Smooth muscle cell (in vitro differentiated cells): ENCODE measurements at regions not wholly inside any gene's neighbourhood (a gene's known extent, or its start where the extent isn't known, plus 50 kb on each side); places are given as distances from the start of the nearest gene placed in this dataset.
"Not testable (repeated sequence)": the region's sequence is repeated elsewhere in the genome, so short reads cannot be mapped to it uniquely, and the experiment has no call there.

ENCODE experiments used
- DNase-seq: peaks from one replicate; lab custom pipeline; 2025; ENCODE audit not compliant: unreplicated experiment; lab: John Stamatoyannopoulos, UW
- H2AFZ ChIP-seq: fragments of 200-600 bp; sonication (generic); 2 replicates; pipeline ENCODE4 v1.6.0; 2016; ENCODE audit warnings: antibody characterized with exemption, low read depth, mild to moderate bottlenecking
- H3F3A ChIP-seq: fragments of 200-600 bp; sonication (generic); 2 replicates; pipeline ENCODE4 v1.6.0; 2017; ENCODE audit warnings: antibody characterized with exemption, low read depth
- H3K27ac ChIP-seq: fragments of 200-600 bp; sonication (generic); 2 replicates; pipeline ENCODE4 v1.5.1; 2016; ENCODE audit warnings: low read depth, mild to moderate bottlenecking
- H3K27me3 ChIP-seq: fragments of 200-600 bp; sonication (generic); 2 replicates; pipeline ENCODE4 v1.6.1; 2016; ENCODE audit warnings: low read depth, mild to moderate bottlenecking
- H3K36me3 ChIP-seq: fragments of 200-600 bp; sonication (generic); 2 replicates; pipeline ENCODE4 v1.5.1; 2016; ENCODE audit warnings: low read depth
- H3K4me1 ChIP-seq: fragments of 200-600 bp; sonication (generic); 2 replicates; pipeline ENCODE4 v1.5.1; 2016; ENCODE audit warnings: low read depth
- H3K4me2 ChIP-seq: fragments of 200-600 bp; sonication (generic); 2 replicates; pipeline ENCODE4 v1.6.0; 2016; ENCODE audit warnings: mild to moderate bottlenecking
- H3K4me3 ChIP-seq: fragments of 200-600 bp; sonication (generic); 2 replicates; pipeline ENCODE4 v1.5.1; 2016; ENCODE audit warnings: mild to moderate bottlenecking
- H3K79me2 ChIP-seq: fragments of 200-600 bp; sonication (generic); 2 replicates; pipeline ENCODE4 v1.6.0; 2016; ENCODE audit warnings: low read depth, mild to moderate bottlenecking
- H3K9ac ChIP-seq: fragments of 200-600 bp; sonication (generic); 2 replicates; pipeline ENCODE4 v1.6.0; 2016; ENCODE audit warnings: low read depth
- H3K9me3 ChIP-seq: fragments of 200-600 bp; sonication (generic); replicated peaks from 2 replicates; pipeline ENCODE4 v1.5.1; 2016; ENCODE audit warnings: low read depth
- H4K20me1 ChIP-seq: fragments of 200-600 bp; sonication (generic); 2 replicates; pipeline ENCODE4 v1.6.0; 2016; ENCODE audit warnings: low read depth
- WGBS: methylation state at CpG from one replicate; pipeline ENCODE4 v1.1.7; 2016; ENCODE audit warnings: low lambda C conversion rate; 5-methylcytosine and 5-hydroxymethylcytosine counted together
- TF ChIP-seq, protein P1 (sequence below): fragments of 200-600 bp; sonication (generic); IDR thresholded peaks from 2 replicates; pipeline ENCODE4 v1.5.1; 2017; ENCODE audit warnings: borderline replicate concordance, mild to moderate bottlenecking, antibody characterized with exemption; ENCODE audit not compliant: insufficient read depth, poor library complexity, severe bottlenecking

DNA sequence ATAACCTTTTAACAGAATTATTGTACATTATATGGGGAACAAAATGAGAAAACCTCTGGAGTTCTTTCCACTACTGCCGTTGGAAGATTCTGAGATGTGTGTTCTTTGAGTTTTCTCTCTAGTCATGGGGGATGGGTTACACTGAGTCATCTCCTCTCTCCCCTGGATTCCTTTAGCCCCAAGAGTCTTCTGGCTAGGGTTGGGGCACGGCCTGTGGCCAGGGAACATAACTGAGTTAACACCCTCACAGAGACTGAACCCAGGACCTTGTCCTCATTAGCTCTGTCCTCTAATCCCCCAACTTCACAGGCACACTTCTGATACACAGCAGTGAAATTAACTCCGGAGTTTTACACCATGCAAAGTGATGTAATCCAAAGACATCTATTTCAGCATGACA lies 142.3 kb upstream of the F9 start:
- Histone ChIP-seq H3K4me2 (no peak overlapping the region), H3K9me3 (no peaks in the 10 kb centered on the region), H3K4me3 (no peak overlapping the region), H3K27ac (no peak overlapping the region), H3K27me3 (no peaks in the 10 kb centered on the region), H3K9ac (no peak overlapping the region), H3K4me1 (no peaks in the 10 kb centered on the region), H3K36me3 (no peaks in the 10 kb centered on the region), H3K79me2 (no peaks in the 10 kb centered on the region), H2AFZ (no peak overlapping the region), H4K20me1 (no peaks in the 10 kb centered on the region), H3F3A (no peaks in the 10 kb centered on the region)
- WGBS: 41% methylated on average over 3 of the region's 3 CpGs
- DNase-seq: no peak
- TF ChIP-seq, protein P1, sequence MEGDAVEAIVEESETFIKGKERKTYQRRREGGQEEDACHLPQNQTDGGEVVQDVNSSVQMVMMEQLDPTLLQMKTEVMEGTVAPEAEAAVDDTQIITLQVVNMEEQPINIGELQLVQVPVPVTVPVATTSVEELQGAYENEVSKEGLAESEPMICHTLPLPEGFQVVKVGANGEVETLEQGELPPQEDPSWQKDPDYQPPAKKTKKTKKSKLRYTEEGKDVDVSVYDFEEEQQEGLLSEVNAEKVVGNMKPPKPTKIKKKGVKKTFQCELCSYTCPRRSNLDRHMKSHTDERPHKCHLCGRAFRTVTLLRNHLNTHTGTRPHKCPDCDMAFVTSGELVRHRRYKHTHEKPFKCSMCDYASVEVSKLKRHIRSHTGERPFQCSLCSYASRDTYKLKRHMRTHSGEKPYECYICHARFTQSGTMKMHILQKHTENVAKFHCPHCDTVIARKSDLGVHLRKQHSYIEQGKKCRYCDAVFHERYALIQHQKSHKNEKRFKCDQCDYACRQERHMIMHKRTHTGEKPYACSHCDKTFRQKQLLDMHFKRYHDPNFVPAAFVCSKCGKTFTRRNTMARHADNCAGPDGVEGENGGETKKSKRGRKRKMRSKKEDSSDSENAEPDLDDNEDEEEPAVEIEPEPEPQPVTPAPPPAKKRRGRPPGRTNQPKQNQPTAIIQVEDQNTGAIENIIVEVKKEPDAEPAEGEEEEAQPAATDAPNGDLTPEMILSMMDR: no peak

DNA sequence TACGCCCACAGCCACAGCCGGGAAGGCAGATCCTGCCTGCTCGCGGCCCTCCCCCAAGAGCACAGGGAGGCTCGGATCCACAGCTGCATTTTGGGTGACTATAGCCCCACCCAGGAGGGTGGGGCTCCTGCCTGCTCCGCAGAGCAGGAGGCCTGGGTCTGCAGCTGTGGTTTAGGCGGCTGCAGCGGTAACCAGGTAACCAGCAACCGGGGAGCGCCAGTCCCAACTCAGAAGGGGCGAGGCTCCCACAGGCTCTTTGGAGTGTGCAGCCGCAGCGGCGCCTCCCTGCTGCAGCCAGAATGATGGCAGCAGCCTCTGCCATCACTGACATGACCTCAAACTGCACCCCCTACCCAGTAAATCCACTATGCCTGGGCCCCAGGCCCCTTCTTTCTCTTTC lies 148.0 kb upstream of the F9 start:
- TF ChIP-seq, protein P1: no peak
- Histone ChIP-seq H3K27ac (no peak overlapping the region), H2AFZ (no peak overlapping the region), H3F3A (no peaks in the 10 kb centered on the region), H3K79me2 (no peaks in the 10 kb centered on the region), H3K27me3 (no peaks in the 10 kb centered on the region), H3K9ac (no peak overlapping the region), H3K4me3 (no peak overlapping the region), H4K20me1 (no peaks in the 10 kb centered on the region), H3K4me1 (no peaks in the 10 kb centered on the region), H3K9me3 (no peaks in the 10 kb centered on the region), H3K4me2 (no peak overlapping the region), H3K36me3 (no peaks in the 10 kb centered on the region)
- WGBS: 92% methylated on average over 14 of the region's 14 CpGs
- DNase-seq: no peak

DNA sequence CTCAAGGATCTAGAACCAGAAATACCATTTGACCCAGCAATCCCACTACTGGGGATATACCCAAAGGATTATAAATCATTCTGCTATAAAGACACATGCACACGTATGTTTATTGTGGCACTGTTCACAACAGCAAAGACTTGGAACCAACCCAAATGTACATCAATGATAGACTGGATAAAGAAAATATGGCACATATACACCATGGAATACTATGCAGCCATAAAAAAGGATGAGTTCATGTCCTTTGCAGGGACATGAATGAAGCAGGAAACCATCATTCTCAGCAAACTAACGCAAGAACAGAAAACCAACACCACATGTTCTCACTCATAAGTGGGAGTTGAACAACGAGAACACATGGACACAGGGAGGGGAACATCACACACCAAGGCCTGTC lies 154.0 kb upstream of the F9 start:
- DNase-seq, H3K4me3 ChIP-seq, H3F3A ChIP-seq, H3K79me2 ChIP-seq, H3K36me3 ChIP-seq, H3K9ac ChIP-seq, H3K4me2 ChIP-seq, H4K20me1 ChIP-seq, H3K27ac ChIP-seq, H3K4me1 ChIP-seq, H3K27me3 ChIP-seq, H2AFZ ChIP-seq, H3K9me3 ChIP-seq: not testable (repeated sequence)
- 79% methylated on average over 3 of the region's 3 CpGs for WGBS

DNA sequence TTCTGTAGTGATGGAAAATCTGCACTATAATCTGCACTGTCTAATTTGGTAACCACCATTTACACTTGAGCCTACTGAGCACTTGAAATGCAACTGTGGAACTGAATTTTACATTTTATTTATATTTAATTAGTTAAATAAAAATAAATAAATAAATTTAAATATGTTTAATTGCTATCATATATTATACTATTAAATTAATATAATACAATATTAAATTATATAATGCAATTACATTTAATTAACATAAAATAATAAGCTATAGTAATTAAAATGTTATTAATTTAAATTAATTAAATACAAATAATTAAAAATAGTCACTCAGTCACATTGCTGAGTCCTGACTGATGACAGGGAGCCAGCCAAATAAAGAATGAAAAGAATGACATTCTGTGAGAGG lies 170.2 kb upstream of the F9 start:
- DNase-seq: no peak
- no peaks in the 10 kb centered on the region for H3K4me1 ChIP-seq

DNA sequence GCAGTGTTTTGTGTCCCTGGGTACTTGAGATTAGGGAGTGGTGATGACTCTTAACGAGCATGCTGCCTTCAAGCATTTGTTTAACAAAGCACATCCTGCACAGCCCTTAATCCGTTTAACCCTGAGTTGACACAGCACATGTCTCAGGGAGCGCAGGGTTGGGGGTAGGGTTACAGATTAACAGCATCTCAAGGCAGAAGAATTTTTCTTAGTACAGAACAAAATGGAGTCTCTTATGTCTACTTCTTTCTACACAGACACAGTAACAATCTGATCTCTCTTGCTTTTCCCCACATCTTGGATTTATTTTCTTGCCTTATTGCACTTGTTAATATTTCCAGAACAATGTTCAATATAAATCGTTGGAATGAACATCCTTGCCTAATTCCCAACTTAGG lies 187.9 kb upstream of the F9 start:
- H4K20me1 ChIP-seq, H3K4me1 ChIP-seq, H3K27me3 ChIP-seq, H3K4me3 ChIP-seq, H3F3A ChIP-seq, H3K79me2 ChIP-seq, H3K36me3 ChIP-seq, H3K9ac ChIP-seq, H3K4me2 ChIP-seq, H2AFZ ChIP-seq, H3K9me3 ChIP-seq, DNase-seq, H3K27ac ChIP-seq: not testable (repeated sequence)
- 23% methylated on average over 4 of the region's 4 CpGs for WGBS

More for the DNA sequence above, 170.2 kb upstream of the F9 start:
- Histone ChIP-seq H3K36me3 (no peaks in the 10 kb centered on the region), H3K79me2 (no peaks in the 10 kb centered on the region), H3K9me3 (no peaks in the 10 kb centered on the region), H3F3A (no peaks in the 10 kb centered on the region), H3K27ac (no peak overlapping the region), H3K27me3 (no peaks in the 10 kb centered on the region), H2AFZ (no peak overlapping the region), H4K20me1 (no peaks in the 10 kb centered on the region), H3K4me3 (no peak overlapping the region), H3K9ac (no peak overlapping the region), H3K4me2 (no peak overlapping the region)
- TF ChIP-seq, protein P1: no peak

DNA sequence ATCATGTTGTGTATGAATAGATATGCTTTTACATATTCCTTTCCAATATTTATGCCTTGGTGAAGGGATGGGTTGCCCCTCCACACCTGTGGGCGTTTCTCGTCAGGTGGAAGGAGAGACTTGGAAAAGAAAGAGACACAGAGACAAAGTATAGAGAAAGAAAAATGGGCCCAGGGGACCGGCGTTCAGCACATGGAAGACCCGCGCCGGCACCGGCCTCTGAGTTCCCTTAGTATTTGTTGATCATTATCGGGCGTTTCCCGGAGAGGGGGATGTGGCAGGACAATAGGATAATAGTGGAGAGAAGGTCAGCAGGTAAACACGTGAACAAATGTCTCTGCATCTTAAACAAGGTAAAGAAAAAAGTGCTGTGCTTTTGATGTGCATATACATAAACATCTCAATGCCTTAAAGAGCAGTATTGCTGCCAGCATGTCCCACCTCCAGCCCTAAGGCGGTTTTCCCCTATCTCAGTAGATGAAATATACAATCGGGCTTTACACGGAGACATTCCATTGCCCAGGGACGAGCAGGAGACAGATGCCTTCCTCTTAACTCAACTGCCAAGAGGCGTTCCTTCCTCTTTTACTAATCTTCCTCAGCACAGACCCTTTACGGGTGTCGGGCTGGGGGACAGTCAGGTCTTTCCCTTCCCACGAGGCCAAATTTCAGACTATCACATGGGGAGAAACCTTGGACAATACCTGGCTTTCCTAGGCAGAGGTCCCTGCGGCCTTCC lies 188.5 kb upstream of the F9 start:
- not testable (repeated sequence) for H3K79me2 ChIP-seq, H3K27me3 ChIP-seq, H3K4me3 ChIP-seq, H3K9me3 ChIP-seq, H3K4me2 ChIP-seq, H3K27ac ChIP-seq, H3K4me1 ChIP-seq, H3K36me3 ChIP-seq, H2AFZ ChIP-seq, DNase-seq, H4K20me1 ChIP-seq, H3F3A ChIP-seq, H3K9ac ChIP-seq
- 30% methylated on average over 19 of the region's 21 CpGs for WGBS
